Neural cell (in vitro differentiated cells): ENCODE measurements at regions not wholly inside any gene's neighbourhood (a gene's known extent, or its start where the extent isn't known, plus 50 kb on each side); places are given as distances from the start of the nearest gene placed in this dataset.

Source experiments
- H2AFZ ChIP-seq: fragments of 200-600, 300-800 bp; sonication (generic), shearing (Covaris generic); 2 replicates; pipeline ENCODE4 v1.6.0; 2014; ENCODE audit warnings: low read depth, mild to moderate bottlenecking, antibody characterized with exemption, low read length, moderate library complexity
- H3F3A ChIP-seq: fragments of 200-600 bp; shearing (Covaris generic); 2 replicates; pipeline ENCODE4 v1.6.1; 2016; ENCODE audit warnings: mild to moderate bottlenecking, moderate library complexity, mixed read lengths, antibody characterized with exemption, low read length; ENCODE audit not compliant: insufficient read depth, poor library complexity, severe bottlenecking
- H3K27ac ChIP-seq: fragments of 200-600, 300-800 bp; sonication (generic), shearing (Covaris generic); 2 replicates; pipeline ENCODE4 v1.5.1; 2014; ENCODE audit warnings: mild to moderate bottlenecking, low read length, moderate library complexity
- H3K27me3 ChIP-seq: fragments of 300-800, 200-600 bp; sonication (generic), shearing (Covaris generic); 2 replicates; pipeline ENCODE4 v1.6.0; 2014; ENCODE audit warnings: mild to moderate bottlenecking, low read depth, low read length, moderate library complexity; ENCODE audit not compliant: insufficient read depth
- H3K36me3 ChIP-seq: fragments of 300-800, 200-600 bp; sonication (generic), shearing (Covaris generic); 2 replicates; pipeline ENCODE4 v1.5.1; 2014; ENCODE audit warnings: mild to moderate bottlenecking, antibody characterized with exemption, low read length, moderate library complexity; ENCODE audit not compliant: insufficient read depth
- H3K4me2 ChIP-seq: fragments of 300-800, 200-600 bp; sonication (generic), shearing (Covaris generic); 2 replicates; pipeline ENCODE4 v1.6.0; 2014; ENCODE audit warnings: mild to moderate bottlenecking, low read length
- H3K4me3 ChIP-seq: fragments of 300-800, 200-600 bp; sonication (generic), shearing (Covaris generic); 2 replicates; pipeline ENCODE4 v1.5.1; 2014; ENCODE audit warnings: mild to moderate bottlenecking, low read length, moderate library complexity
- H3K79me2 ChIP-seq: fragments of 200-600 bp; shearing (Covaris generic); replicated peaks from 2 replicates; pipeline ENCODE4 v1.6.0; 2014; ENCODE audit warnings: mild to moderate bottlenecking, low read length, moderate library complexity; ENCODE audit not compliant: insufficient read depth
- H3K9ac ChIP-seq: fragments of 300-800, 200-600 bp; sonication (generic), shearing (Covaris generic); 2 replicates; pipeline ENCODE4 v1.6.1; 2016; ENCODE audit warnings: mild to moderate bottlenecking, low read length, mixed read lengths
- H3K9me2 ChIP-seq: fragments of 200-600 bp; shearing (Covaris generic); 2 replicates; pipeline ENCODE4 v1.6.1; 2016; ENCODE audit warnings: mild to moderate bottlenecking, low read length, mixed read lengths; ENCODE audit not compliant: insufficient read depth
- H3K9me3 ChIP-seq: fragments of 200-600, 300-800 bp; sonication (generic), shearing (Covaris generic); 2 replicates; pipeline ENCODE4 v1.6.1; 2016; ENCODE audit warnings: mild to moderate bottlenecking, mixed run types, low read length, moderate library complexity, mixed read lengths
- H4K20me1 ChIP-seq: fragments of 200-600 bp; shearing (Covaris generic); 2 replicates; pipeline ENCODE4 v1.6.1; 2016; ENCODE audit warnings: mild to moderate bottlenecking, mixed run types; ENCODE audit not compliant: insufficient read depth
- CTCF ChIP-seq: fragments of 450-650 bp; IDR thresholded peaks from 2 replicates; pipeline ENCODE4 v1.5.1; 2014; ENCODE audit warnings: antibody characterized with exemption, mild to moderate bottlenecking, moderate library complexity; ENCODE audit not compliant: poor library complexity, severe bottlenecking
- EP300 ChIP-seq: fragments of 450-650 bp; conservative IDR thresholded peaks from 2 replicates; pipeline ENCODE4 v1.6.1; 2014; ENCODE audit warnings: antibody characterized with exemption, mild to moderate bottlenecking, moderate library complexity; ENCODE audit not compliant: poor library complexity, severe bottlenecking
- EZH2 ChIP-seq: fragments of 200-600, 300-800 bp; shearing (Covaris generic), sonication (generic); IDR thresholded peaks from 2 replicates; pipeline ENCODE4 v1.6.1; 2014; ENCODE audit warnings: antibody characterized with exemption, low read length, borderline replicate concordance, mild to moderate bottlenecking; ENCODE audit not compliant: insufficient read depth, poor library complexity, severe bottlenecking
- MXI1 ChIP-seq: fragments of 450-650 bp; conservative IDR thresholded peaks from 2 replicates; pipeline ENCODE4 v1.6.1; 2014; ENCODE audit warnings: antibody characterized with exemption, mild to moderate bottlenecking; ENCODE audit not compliant: poor library complexity, severe bottlenecking
- POLR2AphosphoS5 ChIP-seq: IDR thresholded peaks from 2 replicates; pipeline ENCODE4 v1.6.1; 2012
- RAD21 ChIP-seq: fragments of 450-650 bp; conservative IDR thresholded peaks from 2 replicates; pipeline ENCODE4 v1.6.1; 2014; ENCODE audit warnings: antibody characterized with exemption, mild to moderate bottlenecking, moderate library complexity
- REST ChIP-seq: IDR thresholded peaks from 2 replicates; pipeline ENCODE4 v1.6.1; 2012; ENCODE audit warnings: borderline replicate concordance
- SMC3 ChIP-seq: fragments of 450-650 bp; conservative IDR thresholded peaks from 2 replicates; pipeline ENCODE4 v1.6.1; 2014; ENCODE audit warnings: antibody characterized with exemption, mild to moderate bottlenecking, moderate library complexity; ENCODE audit not compliant: poor library complexity
- TAF1 ChIP-seq: IDR thresholded peaks from 2 replicates; pipeline ENCODE4 v1.6.1; 2012; ENCODE audit warnings: low read depth

DNA sequence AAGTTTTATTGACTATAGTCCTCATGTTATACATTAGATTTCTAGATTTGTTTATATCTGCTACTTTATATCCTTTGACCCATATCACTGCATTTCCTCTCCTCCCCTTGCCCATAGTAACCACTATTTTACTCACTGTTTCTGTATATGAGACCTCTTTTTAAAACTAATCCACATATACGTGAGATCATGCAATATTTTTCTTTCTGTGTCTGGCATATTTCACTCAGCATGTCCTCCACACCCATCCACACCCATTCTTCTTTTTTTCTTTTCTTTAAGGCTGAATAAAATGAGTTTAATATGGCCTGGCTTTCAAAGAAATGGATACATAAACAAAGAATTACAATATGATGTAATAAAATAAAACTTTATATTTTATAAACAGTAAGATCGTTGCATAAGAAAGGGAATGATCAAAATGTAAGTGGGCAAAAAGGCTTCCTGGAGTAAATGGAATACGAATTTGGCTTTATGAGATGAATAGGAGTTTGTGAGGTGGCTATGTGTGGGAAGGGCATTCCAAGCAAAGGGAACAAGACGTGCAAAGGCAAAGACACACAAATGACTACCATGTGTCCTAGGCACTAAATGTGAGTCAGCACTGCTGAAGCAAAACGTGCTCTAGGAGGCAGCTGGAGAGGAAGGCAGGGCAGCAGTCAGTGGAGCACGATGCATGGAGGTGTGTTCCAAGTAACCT, 53.2 kb upstream of the HIF1A start:
- Histone ChIP-seq H3K27ac (no peak overlapping the region), H3K9me2 (no peaks in the 10 kb centered on the region), H3K36me3 (no peaks in the 10 kb centered on the region), H3K27me3 (no peaks in the 10 kb centered on the region), H4K20me1 (no peaks in the 10 kb centered on the region), H3F3A (no peaks in the 10 kb centered on the region), H3K9me3 (no peaks in the 10 kb centered on the region), H3K4me3 (no peak overlapping the region), H3K4me2 (no peak overlapping the region), H3K9ac (no peak overlapping the region), H3K79me2 (no peaks in the 10 kb centered on the region), H2AFZ (no peak overlapping the region)
- TF ChIP-seq CTCF, result no peak
- TF ChIP-seq RAD21, result no peak
- no peak for TF ChIP-seq REST
- TF ChIP-seq SMC3, result no peak
- no peak for TF ChIP-seq POLR2AphosphoS5
- no peak for TF ChIP-seq TAF1
- no peak for TF ChIP-seq EZH2
- TF ChIP-seq EP300, result no peak
- TF ChIP-seq MXI1, result no peak

DNA sequence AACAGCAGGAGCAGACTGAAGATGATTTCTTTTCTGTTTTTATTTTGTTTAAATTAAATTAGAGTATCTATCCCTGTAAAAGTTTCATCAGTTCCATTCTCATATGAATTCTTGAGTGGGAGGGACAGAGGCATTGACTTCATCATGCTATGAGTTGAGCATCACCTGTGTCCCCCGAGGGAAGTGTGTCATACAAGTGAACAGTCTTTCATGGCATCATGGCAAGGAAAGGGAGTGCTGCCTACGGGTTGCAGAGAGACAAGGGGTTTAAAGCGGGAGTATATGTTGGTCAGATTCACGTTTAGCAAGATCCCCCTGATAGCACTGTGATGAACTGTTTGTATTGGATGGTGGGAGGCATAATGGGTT, 52.7 kb upstream of the HIF1A start:
- H2AFZ ChIP-seq, result no peak overlapping the region
- H3K9ac ChIP-seq, result no peak overlapping the region
- no peak overlapping the region for H3K4me2 ChIP-seq
- H3K4me3 ChIP-seq, result no peak overlapping the region
- no peak overlapping the region for H3K27ac ChIP-seq
- H3K9me3 ChIP-seq, result no peaks in the 10 kb centered on the region
- no peaks in the 10 kb centered on the region for H3K36me3 ChIP-seq
- H3K79me2 ChIP-seq, result no peaks in the 10 kb centered on the region
- H4K20me1 ChIP-seq, result no peaks in the 10 kb centered on the region
- no peaks in the 10 kb centered on the region for H3K27me3 ChIP-seq
- no peaks in the 10 kb centered on the region for H3K9me2 ChIP-seq
- H3F3A ChIP-seq, result no peaks in the 10 kb centered on the region
- TF ChIP-seq EP300 (no peak), REST (no peak), SMC3 (no peak), EZH2 (no peak), RAD21 (no peak)
